ENCODE measurements at regions not wholly inside any gene's neighbourhood (a gene's known extent, or its start where the extent isn't known, plus 50 kb on each side); places are given as distances from the start of the nearest gene placed in this dataset.

- TF ChIP-seq CTCF (IDR thresholded peaks at IDR 0.05; ENCODE audit: control extremely low read depth in 1 of 3, insufficient read depth in 1 of 3, low read depth in 1 of 3, low read length in 3 of 3) (no peak), YY1 (IDR thresholded peaks at IDR 0.05; ENCODE audit: low read depth, low read length) (no peak), JUND (IDR thresholded peaks at IDR 0.05; ENCODE audit: low read length) (no peak), KDM5A (IDR thresholded peaks at IDR 0.05; ENCODE audit: low read length) (no peak), NRF1 (IDR thresholded peaks at IDR 0.05; ENCODE audit: low read depth, low read length) (no peak), E2F6 (IDR thresholded peaks at IDR 0.05) (no peak), USF2 (IDR thresholded peaks at IDR 0.05; ENCODE audit: low read length) (no peak), RBBP5 (IDR thresholded peaks at IDR 0.05; ENCODE audit: borderline replicate concordance, low read depth, low read length) (no peak)
Observed at GRCh38 chr3:193908181-193908744, 227.7 kb upstream of the HES1 start (continued).

Data from H1 (cell line).